ENCODE measurements at regions not wholly inside any gene's neighbourhood (a gene's known extent, or its start where the extent isn't known, plus 50 kb on each side); places are given as distances from the start of the nearest gene placed in this dataset.
"Not testable (repeated sequence)": the region's sequence is repeated elsewhere in the genome, so short reads cannot be mapped to it uniquely, and the experiment has no call there.

GRCh38 chr17:74140282-74140681 is 63.2 kb upstream of the RPL38 start:
- no peaks in the 10 kb centered on the region for H3K36me3 ChIP-seq (ENCODE audit: control insufficient read depth, insufficient read depth, low read length)
- peaks cover 19% of the 10 kb centered on the region for H3K9me3 ChIP-seq (ENCODE audit: control insufficient read depth, insufficient read depth, low read length)
- H3K9ac ChIP-seq (ENCODE audit: low read depth, low read length), result no peak overlapping the region
- no peak overlapping the region for H3K27ac ChIP-seq (ENCODE audit: low read depth, low read length)
- no peak overlapping the region for H3K4me3 ChIP-seq (ENCODE audit: low read depth, low read length)
- H3K4me1 ChIP-seq (ENCODE audit: control insufficient read depth, insufficient read depth, low read length), result no peaks in the 10 kb centered on the region
- H3K27me3 ChIP-seq (ENCODE audit: control insufficient read depth, insufficient read depth, low read length), result no peaks in the 10 kb centered on the region

GRCh38 chr17:74141612-74142011 is 61.9 kb upstream of the RPL38 start:
- Histone ChIP-seq H3K27ac (ENCODE audit: low read depth, low read length) (no peak overlapping the region), H3K4me3 (ENCODE audit: low read depth, low read length) (no peak overlapping the region), H3K27me3 (ENCODE audit: control insufficient read depth, insufficient read depth, low read length) (no peaks in the 10 kb centered on the region), H3K9ac (ENCODE audit: low read depth, low read length) (no peak overlapping the region), H3K4me1 (ENCODE audit: control insufficient read depth, insufficient read depth, low read length) (no peaks in the 10 kb centered on the region), H3K36me3 (ENCODE audit: control insufficient read depth, insufficient read depth, low read length) (no peaks in the 10 kb centered on the region), H3K9me3 (ENCODE audit: control insufficient read depth, insufficient read depth, low read length) (peaks cover 19% of the 10 kb centered on the region)

- not testable (repeated sequence) for H3K4me1 ChIP-seq (ENCODE audit: control insufficient read depth, insufficient read depth, low read length); H3K36me3 ChIP-seq (ENCODE audit: control insufficient read depth, insufficient read depth, low read length); H3K27ac ChIP-seq (ENCODE audit: low read depth, low read length); H3K27me3 ChIP-seq (ENCODE audit: control insufficient read depth, insufficient read depth, low read length); H3K9ac ChIP-seq (ENCODE audit: low read depth, low read length); H3K4me3 ChIP-seq (ENCODE audit: low read depth, low read length)
- H3K9me3 ChIP-seq (ENCODE audit: control insufficient read depth, insufficient read depth, low read length), result peaks cover 19% of the 10 kb centered on the region
Measured at GRCh38 chr17:74143318-74143717, 60.2 kb upstream of the RPL38 start.

GRCh38 chr17:74145756-74146155 is 57.7 kb upstream of the RPL38 start:
- Histone ChIP-seq H3K9me3 (ENCODE audit: control insufficient read depth, insufficient read depth, low read length) (peaks cover 19% of the 10 kb centered on the region), H3K27me3 (ENCODE audit: control insufficient read depth, insufficient read depth, low read length) (no peaks in the 10 kb centered on the region), H3K36me3 (ENCODE audit: control insufficient read depth, insufficient read depth, low read length) (no peaks in the 10 kb centered on the region), H3K4me1 (ENCODE audit: control insufficient read depth, insufficient read depth, low read length) (0 out of 2 replicates have a peak, but pooled peaks cover 4% of the 10 kb centered on the region), H3K27ac (ENCODE audit: low read depth, low read length) (no peak overlapping the region), H3K9ac (ENCODE audit: low read depth, low read length) (no peak overlapping the region), H3K4me3 (ENCODE audit: low read depth, low read length) (no peak overlapping the region)

GRCh38 chr17:74146196-74146595 is 57.3 kb upstream of the RPL38 start:
- Histone ChIP-seq H3K36me3 (ENCODE audit: control insufficient read depth, insufficient read depth, low read length) (no peaks in the 10 kb centered on the region), H3K4me3 (ENCODE audit: low read depth, low read length) (no peak overlapping the region), H3K9ac (ENCODE audit: low read depth, low read length) (no peak overlapping the region), H3K4me1 (ENCODE audit: control insufficient read depth, insufficient read depth, low read length) (0 out of 2 replicates have a peak, but pooled peaks cover 4% of the 10 kb centered on the region), H3K27ac (ENCODE audit: low read depth, low read length) (no peak overlapping the region), H3K27me3 (ENCODE audit: control insufficient read depth, insufficient read depth, low read length) (no peaks in the 10 kb centered on the region), H3K9me3 (ENCODE audit: control insufficient read depth, insufficient read depth, low read length) (peaks cover 19% of the 10 kb centered on the region)

- Histone ChIP-seq H3K27me3 (ENCODE audit: control insufficient read depth, insufficient read depth, low read length) (no peaks in the 10 kb centered on the region), H3K4me3 (ENCODE audit: low read depth, low read length) (no peak overlapping the region), H3K9me3 (ENCODE audit: control insufficient read depth, insufficient read depth, low read length) (peaks cover 10% of the 10 kb centered on the region; the same call in 1 of the 2 replicates), H3K4me1 (ENCODE audit: control insufficient read depth, insufficient read depth, low read length) (0 out of 2 replicates have a peak, but pooled peaks cover 4% of the 10 kb centered on the region), H3K36me3 (ENCODE audit: control insufficient read depth, insufficient read depth, low read length) (no peaks in the 10 kb centered on the region), H3K27ac (ENCODE audit: low read depth, low read length) (no peak overlapping the region), H3K9ac (ENCODE audit: low read depth, low read length) (no peak overlapping the region)
Measured at GRCh38 chr17:74147056-74147835, 56.2 kb upstream of the RPL38 start.

- no peaks in the 10 kb centered on the region for H3K27me3 ChIP-seq (ENCODE audit: control insufficient read depth, insufficient read depth, low read length)
- H3K36me3 ChIP-seq (ENCODE audit: control insufficient read depth, insufficient read depth, low read length), result no peaks in the 10 kb centered on the region
- 0 out of 2 replicates have a peak, but pooled peaks cover 4% of the 10 kb centered on the region for H3K4me1 ChIP-seq (ENCODE audit: control insufficient read depth, insufficient read depth, low read length)
- no peak overlapping the region for H3K27ac ChIP-seq (ENCODE audit: low read depth, low read length)
- peaks cover 3% of the 10 kb centered on the region; the same call in 1 of the 2 replicates for H3K9me3 ChIP-seq (ENCODE audit: control insufficient read depth, insufficient read depth, low read length)
- no peak overlapping the region for H3K9ac ChIP-seq (ENCODE audit: low read depth, low read length)
- no peak overlapping the region for H3K4me3 ChIP-seq (ENCODE audit: low read depth, low read length)
Measured at GRCh38 chr17:74147966-74148365, 55.5 kb upstream of the RPL38 start.

GRCh38 chr17:74148446-74148845 is 55.0 kb upstream of the RPL38 start:
- H3K9me3 ChIP-seq (ENCODE audit: control insufficient read depth, insufficient read depth, low read length), result peaks cover 2% of the 10 kb centered on the region; the same call in 1 of the 2 replicates
- H3K36me3 ChIP-seq (ENCODE audit: control insufficient read depth, insufficient read depth, low read length), result no peaks in the 10 kb centered on the region
- no peak overlapping the region for H3K27ac ChIP-seq (ENCODE audit: low read depth, low read length)
- no peaks in the 10 kb centered on the region for H3K27me3 ChIP-seq (ENCODE audit: control insufficient read depth, insufficient read depth, low read length)
- no peak overlapping the region for H3K4me3 ChIP-seq (ENCODE audit: low read depth, low read length)
- H3K9ac ChIP-seq (ENCODE audit: low read depth, low read length), result no peak overlapping the region
- H3K4me1 ChIP-seq (ENCODE audit: control insufficient read depth, insufficient read depth, low read length), result 0 out of 2 replicates have a peak, but pooled peaks cover 4% of the 10 kb centered on the region

GRCh38 chr17:74148901-74149596 is 54.4 kb upstream of the RPL38 start:
- Histone ChIP-seq H3K27ac (ENCODE audit: low read depth, low read length) (no peak overlapping the region), H3K36me3 (ENCODE audit: control insufficient read depth, insufficient read depth, low read length) (no peaks in the 10 kb centered on the region), H3K9ac (ENCODE audit: low read depth, low read length) (no peak overlapping the region), H3K27me3 (ENCODE audit: control insufficient read depth, insufficient read depth, low read length) (no peaks in the 10 kb centered on the region), H3K4me3 (ENCODE audit: low read depth, low read length) (no peak overlapping the region), H3K4me1 (ENCODE audit: control insufficient read depth, insufficient read depth, low read length) (0 out of 2 replicates have a peak, but pooled peaks cover 4% of the 10 kb centered on the region), H3K9me3 (ENCODE audit: control insufficient read depth, insufficient read depth, low read length) (no peaks in the 10 kb centered on the region)

GRCh38 chr17:74149597-74150427 is 53.7 kb upstream of the RPL38 start:
- Histone ChIP-seq H3K4me3 (ENCODE audit: low read depth, low read length) (no peak overlapping the region), H3K9me3 (ENCODE audit: control insufficient read depth, insufficient read depth, low read length) (no peaks in the 10 kb centered on the region), H3K4me1 (ENCODE audit: control insufficient read depth, insufficient read depth, low read length) (0 out of 2 replicates have a peak, but pooled peaks cover 4% of the 10 kb centered on the region), H3K36me3 (ENCODE audit: control insufficient read depth, insufficient read depth, low read length) (no peaks in the 10 kb centered on the region), H3K27me3 (ENCODE audit: control insufficient read depth, insufficient read depth, low read length) (no peaks in the 10 kb centered on the region), H3K27ac (ENCODE audit: low read depth, low read length) (no peak overlapping the region), H3K9ac (ENCODE audit: low read depth, low read length) (no peak overlapping the region)
